Esophagus squamous epithelium (tissue), 5 donors: ENCODE measurements at regions not wholly inside any gene's neighbourhood (a gene's known extent, or its start where the extent isn't known, plus 50 kb on each side); places are given as distances from the start of the nearest gene placed in this dataset.

Experiments used
- DNase-seq: peaks from one replicate; lab custom pipeline; 2025; lab: John Stamatoyannopoulos, UW
- H3K27ac ChIP-seq, 4 donors: fragments of 200-600 bp; sonication (generic); one replicate each; pipeline ENCODE4 v1.5.1; 2016 to 2019; ENCODE audit warnings: mild to moderate bottlenecking in 1 of 4
- H3K27me3 ChIP-seq, 4 donors: fragments of 200-600 bp; sonication (generic); 1 replicate in 3 of 4; 2 replicates in 1 of 4; pipeline versions ENCODE4 v1.5.1 to v1.6.0; 2017 to 2021; ENCODE audit warnings: antibody characterized with exemption in 1 of 4
- H3K36me3 ChIP-seq, 3 donors: fragments of 200-600 bp; sonication (generic); one replicate each; pipeline ENCODE4 v1.5.1; 2016 to 2019
- H3K4me1 ChIP-seq, 3 donors: fragments of 200-600 bp; sonication (generic); one replicate each; pipeline ENCODE4 v1.5.1; 2017 to 2019
- H3K4me3 ChIP-seq, 4 donors: fragments of 200-600 bp; sonication (generic); 1 replicate in 3 of 4; 2 replicates in 1 of 4; pipeline ENCODE4 v1.5.1; 2016 to 2019; ENCODE audit warnings: mild to moderate bottlenecking in 2 of 4, moderate library complexity in 1 of 4
- H3K9me3 ChIP-seq, 3 donors: fragments of 200-600 bp; sonication (generic); one replicate each; pipeline ENCODE4 v1.5.1; 2016 to 2019
- CTCF ChIP-seq, 6 experiments: fragments of 450-650 bp in 4 of 6; fragments of 200-600 bp in 2 of 6; sonication (generic) in 2 of 6; IDR thresholded peaks; one replicate each; pipeline ENCODE4 v1.5.1; 2016 to 2019; ENCODE audit warnings: antibody characterized with exemption in 6 of 6, mild to moderate bottlenecking in 4 of 6, moderate library complexity in 4 of 6
- POLR2A ChIP-seq, 4 donors: fragments of 450-650 bp; IDR thresholded peaks; one replicate each; pipeline ENCODE4 v1.6.1; 2017; ENCODE audit warnings: antibody characterized with exemption in 4 of 4, mild to moderate bottlenecking in 4 of 4, moderate library complexity in 3 of 4
- WGBS, 2 donors: methylation state at CpG; one replicate each; pipeline ENCODE4 v1.1.5; 2018; 5-methylcytosine and 5-hydroxymethylcytosine counted together
- intact Hi-C: fragments of 100-400 bp; cut with DNase I; formaldehyde crosslinking; loops from one replicate; pipeline ENCODE4 v1.15.0; 2022
- donor health status: DM: yes; HTN: yes; CAD: no.

DNA sequence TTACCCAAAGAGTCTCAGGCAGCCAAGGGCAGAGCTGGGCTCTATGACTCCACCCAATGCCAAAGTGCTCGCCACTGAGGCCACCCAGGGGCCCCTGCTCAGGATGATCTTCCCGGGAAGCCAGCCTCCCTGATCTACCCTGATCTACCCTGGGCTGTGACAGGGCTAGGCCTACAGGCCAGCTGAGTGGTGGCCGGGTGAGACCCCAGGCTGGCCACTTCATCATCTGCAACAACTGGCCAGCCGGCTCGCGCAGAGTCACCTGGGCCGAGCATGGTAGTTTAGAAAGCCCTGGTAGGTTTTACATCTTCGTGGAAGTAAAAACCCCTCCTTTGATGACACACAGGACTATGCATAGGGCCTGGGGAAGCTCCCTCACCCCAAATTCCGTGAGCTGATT, 276.3 kb downstream of the NDUFA10 start:
- WGBS, 2 donors = 75% methylated on average over 2 of the region's 9 CpGs; no CpG with 5 or more reads in 1 of the 2 donors

DNA sequence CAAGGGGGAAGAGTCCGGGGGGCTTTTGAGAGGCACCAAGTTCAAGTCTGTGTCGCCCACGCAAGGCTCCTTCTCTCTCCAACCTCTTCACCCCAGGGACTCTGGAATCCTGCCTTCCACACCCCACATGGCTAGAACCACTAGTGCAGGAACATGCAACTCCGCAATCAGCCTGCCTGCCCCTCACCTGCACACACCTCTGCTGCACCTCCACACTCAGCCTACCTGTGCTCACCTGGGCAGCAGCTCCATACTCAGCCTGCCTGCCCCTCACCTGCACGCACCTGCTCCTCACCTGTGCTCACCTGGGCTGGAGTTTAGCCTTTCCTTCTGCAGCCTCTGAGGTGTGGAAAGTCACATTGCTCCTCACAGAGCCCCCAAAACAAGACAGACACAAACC, 277.4 kb downstream of the NDUFA10 start:
- 88 to 90% methylated on average over 4 of the region's 5 CpGs for WGBS, 2 donors
- no peak for TF ChIP-seq POLR2A (IDR thresholded peaks at IDR 0.05)
- TF ChIP-seq CTCF (IDR thresholded peaks at IDR 0.05) = no peak
- no peak overlapping the region for H3K4me3 ChIP-seq
- no peak for DNase-seq
- H3K9me3 ChIP-seq = no peaks in the 10 kb centered on the region
- intact Hi-C loops = no loop called here
- no peaks in the 10 kb centered on the region for H3K36me3 ChIP-seq
- no peak overlapping the region for H3K27ac ChIP-seq
- peaks cover 0 to 11% (median 9%) of the 10 kb centered on the region in 3 donors for H3K4me1 ChIP-seq
- H3K27me3 ChIP-seq = peaks cover 0 to 32% (median 0%) of the 10 kb centered on the region in 4 donors

More for the DNA sequence above, 276.3 kb downstream of the NDUFA10 start:
- Histone ChIP-seq H3K4me1 (peaks cover 0 to 11% (median 9%) of the 10 kb centered on the region in 3 donors), H3K36me3 (no peaks in the 10 kb centered on the region), H3K9me3 (no peaks in the 10 kb centered on the region), H3K27me3 (peaks cover 0 to 31% (median 0%) of the 10 kb centered on the region in 4 donors), H3K4me3 (no peak overlapping the region), H3K27ac (no peak overlapping the region)
- no peak for TF ChIP-seq POLR2A (IDR thresholded peaks at IDR 0.05)
- TF ChIP-seq CTCF (IDR thresholded peaks at IDR 0.05) = no peak
- intact Hi-C loops = no loop called here
- DNase-seq = no peak

DNA sequence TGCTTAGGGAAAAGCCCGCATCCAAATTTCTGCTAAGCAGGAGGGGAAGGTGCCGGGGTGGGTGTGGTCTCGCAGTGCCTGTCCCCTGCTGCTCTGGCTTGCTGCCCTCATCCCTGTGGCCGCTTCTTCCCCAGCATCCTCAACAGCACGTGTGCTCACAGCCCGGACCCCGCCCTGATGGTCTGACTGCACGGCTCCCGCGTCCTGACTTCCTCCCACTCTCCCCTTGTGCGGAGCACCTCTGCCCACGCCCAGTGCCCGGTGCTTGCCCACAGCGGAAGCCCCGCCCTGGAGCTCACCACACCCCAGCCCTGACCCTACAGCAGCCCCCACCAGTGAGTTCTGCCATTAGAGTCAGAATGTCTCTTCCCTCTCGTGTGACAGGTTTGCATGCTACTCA, 277.9 kb downstream of the NDUFA10 start:
- WGBS, 2 donors = 46 to 70% methylated on average over 4 to 12 of the region's 16 CpGs
- H3K4me3 ChIP-seq = no peak overlapping the region
- peaks cover 0 to 37% (median 0%) of the 10 kb centered on the region in 4 donors for H3K27me3 ChIP-seq
- H3K36me3 ChIP-seq = no peaks in the 10 kb centered on the region
- no peak overlapping the region for H3K27ac ChIP-seq
- intact Hi-C loops = no loop called here
- DNase-seq = no peak
- H3K4me1 ChIP-seq = peaks cover 0 to 10% (median 9%) of the 10 kb centered on the region in 3 donors
- TF ChIP-seq POLR2A (IDR thresholded peaks at IDR 0.05) (no peak), CTCF (IDR thresholded peaks at IDR 0.05) (no peak)
- no peaks in the 10 kb centered on the region for H3K9me3 ChIP-seq

- WGBS, 2 donors = 67 to 71% methylated on average over 5 to 8 of the region's 17 CpGs
- H3K9me3 ChIP-seq = no peaks in the 10 kb centered on the region
- no peaks in the 10 kb centered on the region for H3K36me3 ChIP-seq
- TF ChIP-seq POLR2A (IDR thresholded peaks at IDR 0.05) (no peak), CTCF (IDR thresholded peaks at IDR 0.05) (no peak)
- H3K27me3 ChIP-seq = peaks cover 0 to 40% (median 0%) of the 10 kb centered on the region in 4 donors
- intact Hi-C loops = no loop called here
- peaks cover 0 to 4% (median 4%) of the 10 kb centered on the region in 3 donors for H3K4me1 ChIP-seq
- DNase-seq = no peak
- no peak overlapping the region for H3K4me3 ChIP-seq
- no peak overlapping the region for H3K27ac ChIP-seq
These were observed 278.4 kb downstream of the NDUFA10 start for GRCh38 chr2:239746559-239747246.

GRCh38 chr2:239745386-239746227, 279.5 kb downstream of the NDUFA10 start:
- no peaks in the 10 kb centered on the region for H3K36me3 ChIP-seq
- no peak overlapping the region for H3K4me3 ChIP-seq
- H3K4me1 ChIP-seq = no peaks in the 10 kb centered on the region
- H3K27me3 ChIP-seq = peaks cover 0 to 44% (median 0%) of the 10 kb centered on the region in 4 donors
- WGBS, 2 donors = 46 to 50% methylated on average over 17 to 23 of the region's 24 CpGs
- DNase-seq = no peak
- H3K27ac ChIP-seq = no peak overlapping the region
- intact Hi-C loops = no loop called here
- TF ChIP-seq POLR2A (IDR thresholded peaks at IDR 0.05) (no peak), CTCF (IDR thresholded peaks at IDR 0.05) (no peak)
- H3K9me3 ChIP-seq = no peaks in the 10 kb centered on the region
